HG02938 (cell line): ENCODE measurements at regions not wholly inside any gene's neighbourhood (a gene's known extent, or its start where the extent isn't known, plus 50 kb on each side); places are given as distances from the start of the nearest gene placed in this dataset.

Experiments used
- ATAC-seq: cut with Tn5 transposase; IDR thresholded peaks from one replicate; pipeline ENCODE4 v1.9.1; 2021; ENCODE audit warnings: mild to moderate bottlenecking, moderate library complexity; ENCODE audit not compliant: unreplicated experiment

GRCh38 chr7:37796138-37796775, 52.1 kb upstream of the NME8 start:
- ATAC-seq, result peak; percentile 51
